Fibroblast of lung (primary cell): ENCODE measurements at regions not wholly inside any gene's neighbourhood (a gene's known extent, or its start where the extent isn't known, plus 50 kb on each side); places are given as distances from the start of the nearest gene placed in this dataset.

Experiments used
- DNase-seq, 2 donors: peaks; one replicate each; pipeline versions ENCODE4 v3.0.0 to v3.0.0-alpha.2; 2010; ENCODE audit warnings: low read depth in 2 of 2
- H2AFZ ChIP-seq: 2 replicates; pipeline ENCODE4 v1.5.1; 2012; ENCODE audit warnings: low read length, control low read depth, inconsistent platforms
- H3K27ac ChIP-seq: 2 replicates; pipeline ENCODE4 v1.5.1; 2011; ENCODE audit warnings: low read length, control low read depth; ENCODE audit not compliant: insufficient read depth
- H3K27me3 ChIP-seq: 2 replicates; pipeline ENCODE4 v1.5.1; 2011; ENCODE audit warnings: mild to moderate bottlenecking, low read length; ENCODE audit not compliant: control insufficient read depth, insufficient read depth
- H3K36me3 ChIP-seq: 2 replicates; pipeline ENCODE4 v1.5.1; 2011; ENCODE audit warnings: low read length; ENCODE audit not compliant: control insufficient read depth, insufficient read depth
- H3K4me1 ChIP-seq: 2 replicates; pipeline ENCODE4 v1.5.1; 2011; ENCODE audit warnings: low read length; ENCODE audit not compliant: control insufficient read depth, insufficient read depth; ENCODE audit errors: extremely low read depth
- H3K4me2 ChIP-seq: 2 replicates; pipeline ENCODE4 v1.5.1; 2011; ENCODE audit warnings: low read length, control low read depth; ENCODE audit not compliant: insufficient read depth; ENCODE audit errors: extremely low read depth
- H3K4me3 ChIP-seq, 4 experiments: fragments of 200-600 bp in 1 of 4; sonication (generic) in 1 of 4; replicated peaks in 1 of 4; 2 replicates each; pipeline ENCODE4 v1.5.1; 2011 to 2016; ENCODE audit warnings: low read length in 4 of 4, low read depth in 3 of 4, mild to moderate bottlenecking in 3 of 4, control low read depth in 2 of 4, inconsistent platforms in 1 of 4, mixed read lengths in 1 of 4; ENCODE audit not compliant: insufficient read depth in 1 of 4; ENCODE audit errors: control extremely low read depth in 1 of 4
- H3K79me2 ChIP-seq: 2 replicates; pipeline ENCODE4 v1.5.1; 2012; ENCODE audit warnings: mild to moderate bottlenecking, low read length, inconsistent platforms; ENCODE audit not compliant: control insufficient read depth, insufficient read depth
- H3K9ac ChIP-seq: 2 replicates; pipeline ENCODE4 v1.5.1; 2011; ENCODE audit warnings: mild to moderate bottlenecking, low read length, control low read depth; ENCODE audit not compliant: insufficient read depth
- H3K9me3 ChIP-seq: 2 replicates; pipeline ENCODE4 v1.5.1; 2012; ENCODE audit warnings: low read depth, low read length; ENCODE audit not compliant: control insufficient read depth, insufficient read depth
- H4K20me1 ChIP-seq: 2 replicates; pipeline ENCODE4 v1.5.1; 2011; ENCODE audit warnings: low read length; ENCODE audit not compliant: control insufficient read depth, insufficient read depth; ENCODE audit errors: extremely low read depth
- EZH2 ChIP-seq: IDR thresholded peaks from 2 replicates; pipeline ENCODE4 v1.5.1; 2012; ENCODE audit warnings: low read length, control low read depth, mild to moderate bottlenecking; ENCODE audit errors: missing control alignments
- TF ChIP-seq, protein P1 (sequence below), 2 donors: IDR thresholded peaks in 1 of 2; conservative IDR thresholded peaks in 1 of 2; 1 replicate in 1 of 2; 2 replicates in 1 of 2; pipeline ENCODE4 v1.5.1; 2011 to 2012; ENCODE audit warnings: low read length in 2 of 2, control low read depth in 1 of 2, inconsistent platforms in 1 of 2, low read depth in 1 of 2, mild to moderate bottlenecking in 1 of 2

DNA sequence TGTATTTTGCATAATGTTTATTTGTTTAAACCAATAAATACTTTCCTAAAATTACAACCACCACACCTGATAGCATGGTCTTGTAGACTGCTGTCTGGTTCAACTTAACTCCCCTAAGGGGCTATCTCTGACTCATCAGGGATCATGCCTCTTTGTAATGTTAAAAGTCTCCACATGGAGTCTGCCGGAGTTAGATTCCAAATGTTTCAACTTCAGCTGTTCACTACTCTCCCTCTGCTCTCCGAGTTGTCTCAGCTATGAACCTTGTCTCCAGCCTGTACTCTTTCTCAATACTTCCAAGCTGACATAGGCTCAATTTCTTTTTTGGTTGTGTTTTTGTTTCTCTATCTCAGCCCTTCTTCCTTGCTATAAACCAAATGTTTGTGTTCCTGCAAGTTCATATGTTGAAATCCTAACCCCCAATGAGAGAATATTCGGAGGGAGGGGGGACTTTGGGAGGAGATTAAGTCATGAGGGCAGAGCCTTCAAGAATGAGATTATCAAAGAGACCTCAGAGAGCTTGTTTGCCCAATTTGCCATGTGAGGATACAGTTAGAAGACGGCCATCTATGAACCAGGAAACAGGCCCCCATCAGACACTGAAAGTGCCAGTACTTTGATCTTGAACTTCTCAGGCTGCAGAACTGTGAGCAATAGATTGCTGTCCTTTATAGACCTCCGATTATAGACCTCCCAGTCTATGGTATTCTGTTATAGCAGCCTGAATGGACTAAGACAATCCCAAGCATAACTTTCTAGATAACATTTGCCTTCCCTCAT lies 858.2 kb downstream of the VRK1 start:
- DNase-seq, result no peak
- Histone ChIP-seq H3K36me3 (no peaks in the 10 kb centered on the region), H2AFZ (no peak overlapping the region), H3K4me2 (no peak overlapping the region), H3K27me3 (no peaks in the 10 kb centered on the region), H3K9ac (no peak overlapping the region), H4K20me1 (no peaks in the 10 kb centered on the region), H3K4me1 (no peaks in the 10 kb centered on the region), H3K27ac (no peak overlapping the region), H3K9me3 (no peaks in the 10 kb centered on the region), H3K4me3 (no peak overlapping the region), H3K79me2 (no peaks in the 10 kb centered on the region)
- no peak for TF ChIP-seq EZH2
- TF ChIP-seq, protein P1, sequence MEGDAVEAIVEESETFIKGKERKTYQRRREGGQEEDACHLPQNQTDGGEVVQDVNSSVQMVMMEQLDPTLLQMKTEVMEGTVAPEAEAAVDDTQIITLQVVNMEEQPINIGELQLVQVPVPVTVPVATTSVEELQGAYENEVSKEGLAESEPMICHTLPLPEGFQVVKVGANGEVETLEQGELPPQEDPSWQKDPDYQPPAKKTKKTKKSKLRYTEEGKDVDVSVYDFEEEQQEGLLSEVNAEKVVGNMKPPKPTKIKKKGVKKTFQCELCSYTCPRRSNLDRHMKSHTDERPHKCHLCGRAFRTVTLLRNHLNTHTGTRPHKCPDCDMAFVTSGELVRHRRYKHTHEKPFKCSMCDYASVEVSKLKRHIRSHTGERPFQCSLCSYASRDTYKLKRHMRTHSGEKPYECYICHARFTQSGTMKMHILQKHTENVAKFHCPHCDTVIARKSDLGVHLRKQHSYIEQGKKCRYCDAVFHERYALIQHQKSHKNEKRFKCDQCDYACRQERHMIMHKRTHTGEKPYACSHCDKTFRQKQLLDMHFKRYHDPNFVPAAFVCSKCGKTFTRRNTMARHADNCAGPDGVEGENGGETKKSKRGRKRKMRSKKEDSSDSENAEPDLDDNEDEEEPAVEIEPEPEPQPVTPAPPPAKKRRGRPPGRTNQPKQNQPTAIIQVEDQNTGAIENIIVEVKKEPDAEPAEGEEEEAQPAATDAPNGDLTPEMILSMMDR (conservative IDR thresholded peaks at IDR 0.05 in 1 of 2, IDR thresholded peaks at IDR 0.05 in 1 of 2; ENCODE audit: low read depth in 1 of 2, low read length in 2 of 2), result no peak

DNA sequence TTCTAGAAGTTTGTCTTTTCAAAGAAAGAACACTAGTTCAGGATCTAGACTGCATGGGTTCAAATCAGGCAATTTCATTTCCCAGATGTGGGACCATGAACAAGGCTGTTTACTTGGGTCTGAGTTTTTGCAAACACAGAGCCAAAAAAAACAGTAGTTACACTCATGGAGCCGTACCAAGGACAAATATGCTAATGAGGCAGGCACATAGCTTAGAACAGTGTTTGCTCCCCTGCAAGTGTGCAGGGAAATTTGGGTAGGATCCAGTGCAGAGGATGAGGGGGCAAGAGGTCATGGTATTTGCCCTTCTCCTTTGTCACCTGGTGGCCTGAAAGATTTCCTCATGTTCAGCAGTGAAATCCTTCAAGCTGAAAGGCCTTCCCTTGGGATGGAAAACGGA lies 860.4 kb downstream of the VRK1 start:
- no peak overlapping the region for H2AFZ ChIP-seq
- no peaks in the 10 kb centered on the region for H3K36me3 ChIP-seq
- H4K20me1 ChIP-seq, result no peaks in the 10 kb centered on the region
- no peaks in the 10 kb centered on the region for H3K79me2 ChIP-seq
- H3K4me1 ChIP-seq, result no peaks in the 10 kb centered on the region
- H3K27ac ChIP-seq, result no peak overlapping the region
- H3K9ac ChIP-seq, result no peak overlapping the region
- H3K9me3 ChIP-seq, result no peaks in the 10 kb centered on the region
- no peak overlapping the region for H3K4me3 ChIP-seq
- no peak for DNase-seq
- no peaks in the 10 kb centered on the region for H3K27me3 ChIP-seq
- no peak overlapping the region for H3K4me2 ChIP-seq
- no peak for TF ChIP-seq EZH2
- TF ChIP-seq, protein P1 (conservative IDR thresholded peaks at IDR 0.05 in 1 of 2, IDR thresholded peaks at IDR 0.05 in 1 of 2; ENCODE audit: low read depth in 1 of 2, low read length in 2 of 2), result no peak

- Histone ChIP-seq H3K79me2 (no peaks in the 10 kb centered on the region), H3K4me1 (no peaks in the 10 kb centered on the region), H3K27ac (no peak overlapping the region), H3K4me3 (no peak overlapping the region), H3K4me2 (no peak overlapping the region), H2AFZ (no peak overlapping the region), H3K36me3 (no peaks in the 10 kb centered on the region), H3K9me3 (no peaks in the 10 kb centered on the region), H4K20me1 (no peaks in the 10 kb centered on the region), H3K9ac (no peak overlapping the region), H3K27me3 (no peaks in the 10 kb centered on the region)
- no peak for DNase-seq
- TF ChIP-seq, protein P1 (conservative IDR thresholded peaks at IDR 0.05 in 1 of 2, IDR thresholded peaks at IDR 0.05 in 1 of 2; ENCODE audit: low read depth in 1 of 2, low read length in 2 of 2), result no peak
- no peak for TF ChIP-seq EZH2
Measured at GRCh38 chr14:97687944-97688630, 890.9 kb downstream of the VRK1 start.
